Testis (tissue), 2 donors: ENCODE measurements at regions not wholly inside any gene's neighbourhood (a gene's known extent, or its start where the extent isn't known, plus 50 kb on each side); places are given as distances from the start of the nearest gene placed in this dataset.

Experiments
- DNase-seq: peaks from one replicate; pipeline ENCODE4 v3.0.0-alpha.2; 2019
- H3K27ac ChIP-seq, 2 donors: fragments of 200-600 bp; sonication (generic); one replicate each; pipeline ENCODE4 v1.5.1; 2019
- H3K27me3 ChIP-seq: fragments of 200-600 bp; sonication (generic); one replicate; pipeline ENCODE4 v1.5.1; 2019
- H3K36me3 ChIP-seq: fragments of 200-600 bp; sonication (generic); one replicate; pipeline ENCODE4 v1.5.1; 2017; ENCODE audit warnings: low read depth; ENCODE audit errors: missing control alignments
- H3K4me1 ChIP-seq: fragments of 200-600 bp; sonication (generic); one replicate; pipeline ENCODE4 v1.5.1; 2019
- H3K4me3 ChIP-seq, 2 donors: fragments of 200-600 bp; sonication (generic); one replicate each; pipeline ENCODE4 v1.5.1; 2017 to 2019
- H3K9me3 ChIP-seq: fragments of 200-600 bp; sonication (generic); one replicate; pipeline ENCODE4 v1.5.1; 2017
- POLR2A ChIP-seq: fragments of 450-650 bp; IDR thresholded peaks from one replicate; pipeline ENCODE4 v1.6.1; 2017; ENCODE audit warnings: antibody characterized with exemption, mild to moderate bottlenecking, moderate library complexity
- WGBS, 2 donors: methylation state at CpG; one replicate each; pipeline ENCODE4 v1.1.5; 2018; 5-methylcytosine and 5-hydroxymethylcytosine counted together
- intact Hi-C: fragments of 100-400 bp; cut with DNase I; formaldehyde crosslinking; loops from one replicate; pipeline ENCODE4 v1.15.1; 2023; ENCODE audit warnings: low total_unique reads
- TF ChIP-seq, protein P1 (sequence below), 3 experiments: fragments of 450-650 bp in 2 of 3; fragments of 200-600 bp in 1 of 3; sonication (generic) in 1 of 3; IDR thresholded peaks; one replicate each; pipeline ENCODE4 v1.5.1; 2016 to 2019; ENCODE audit warnings: antibody characterized with exemption in 3 of 3, mild to moderate bottlenecking in 2 of 3, moderate library complexity in 1 of 3

DNA sequence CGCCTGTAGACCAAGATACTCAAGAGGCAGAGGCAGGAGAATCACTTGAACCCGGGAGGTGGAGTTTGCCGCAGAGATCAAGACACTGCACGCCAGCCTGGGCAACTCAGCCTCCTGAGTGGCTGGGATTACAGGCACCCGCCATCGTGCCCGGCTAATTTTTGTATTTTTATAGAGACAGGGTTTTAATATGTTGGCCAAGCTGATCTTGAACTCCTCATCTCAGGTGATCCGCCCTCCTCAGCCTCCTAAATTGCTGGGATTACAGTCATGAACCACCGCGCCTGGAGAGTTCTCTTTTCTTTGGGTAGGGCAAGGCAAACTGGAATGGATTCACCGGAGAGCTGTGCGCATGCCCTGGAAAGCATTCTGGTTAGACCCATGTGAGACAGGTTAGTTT is 179.3 kb upstream of the ALG10B start:
- Histone ChIP-seq H3K36me3 (no peaks in the 10 kb centered on the region), H3K27me3 (no peaks in the 10 kb centered on the region), H3K4me1 (peaks cover 4% of the 10 kb centered on the region), H3K27ac (no peak overlapping the region), H3K4me3 (peak overlapping the region in 1 of 2 donors; percentile 26), H3K9me3 (no peaks in the 10 kb centered on the region)
- 68 to 87% methylated on average over 12 of the region's 12 CpGs for WGBS, 2 donors
- no peak for TF ChIP-seq POLR2A
- TF ChIP-seq, protein P1, sequence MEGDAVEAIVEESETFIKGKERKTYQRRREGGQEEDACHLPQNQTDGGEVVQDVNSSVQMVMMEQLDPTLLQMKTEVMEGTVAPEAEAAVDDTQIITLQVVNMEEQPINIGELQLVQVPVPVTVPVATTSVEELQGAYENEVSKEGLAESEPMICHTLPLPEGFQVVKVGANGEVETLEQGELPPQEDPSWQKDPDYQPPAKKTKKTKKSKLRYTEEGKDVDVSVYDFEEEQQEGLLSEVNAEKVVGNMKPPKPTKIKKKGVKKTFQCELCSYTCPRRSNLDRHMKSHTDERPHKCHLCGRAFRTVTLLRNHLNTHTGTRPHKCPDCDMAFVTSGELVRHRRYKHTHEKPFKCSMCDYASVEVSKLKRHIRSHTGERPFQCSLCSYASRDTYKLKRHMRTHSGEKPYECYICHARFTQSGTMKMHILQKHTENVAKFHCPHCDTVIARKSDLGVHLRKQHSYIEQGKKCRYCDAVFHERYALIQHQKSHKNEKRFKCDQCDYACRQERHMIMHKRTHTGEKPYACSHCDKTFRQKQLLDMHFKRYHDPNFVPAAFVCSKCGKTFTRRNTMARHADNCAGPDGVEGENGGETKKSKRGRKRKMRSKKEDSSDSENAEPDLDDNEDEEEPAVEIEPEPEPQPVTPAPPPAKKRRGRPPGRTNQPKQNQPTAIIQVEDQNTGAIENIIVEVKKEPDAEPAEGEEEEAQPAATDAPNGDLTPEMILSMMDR (IDR thresholded peaks at IDR 0.05), result no peak
- intact Hi-C loops, result no loop called here
- DNase-seq, result no peak

DNA sequence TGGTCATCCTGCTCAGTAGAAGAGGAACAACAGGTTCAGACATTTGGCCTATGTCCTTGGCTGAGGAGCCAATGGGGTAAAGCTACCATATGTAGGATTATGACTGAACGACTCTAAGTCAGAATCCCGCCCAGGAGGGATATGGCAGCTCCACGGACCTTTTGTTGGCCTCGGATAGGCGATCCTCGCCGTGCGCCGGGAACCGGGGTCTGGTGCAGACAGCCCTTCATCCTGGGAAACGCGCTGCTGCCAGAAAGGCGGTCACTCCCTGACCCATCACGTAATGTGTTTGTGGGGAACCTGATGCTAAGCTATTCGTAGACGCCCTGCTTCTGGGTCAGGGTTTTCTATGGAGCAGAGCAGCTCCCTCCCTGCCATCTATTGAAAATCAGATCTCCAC is 178.9 kb upstream of the ALG10B start:
- Histone ChIP-seq H3K36me3 (no peaks in the 10 kb centered on the region), H3K4me1 (peaks cover 4% of the 10 kb centered on the region), H3K9me3 (no peaks in the 10 kb centered on the region), H3K27me3 (no peaks in the 10 kb centered on the region), H3K4me3 (peak overlapping the region in 1 of 2 donors; percentile 26), H3K27ac (no peak overlapping the region)
- DNase-seq, result no peak
- TF ChIP-seq POLR2A, result no peak
- 38 to 58% methylated on average over 14 to 15 of the region's 16 CpGs for WGBS, 2 donors
- intact Hi-C loops, result no loop called here

DNA sequence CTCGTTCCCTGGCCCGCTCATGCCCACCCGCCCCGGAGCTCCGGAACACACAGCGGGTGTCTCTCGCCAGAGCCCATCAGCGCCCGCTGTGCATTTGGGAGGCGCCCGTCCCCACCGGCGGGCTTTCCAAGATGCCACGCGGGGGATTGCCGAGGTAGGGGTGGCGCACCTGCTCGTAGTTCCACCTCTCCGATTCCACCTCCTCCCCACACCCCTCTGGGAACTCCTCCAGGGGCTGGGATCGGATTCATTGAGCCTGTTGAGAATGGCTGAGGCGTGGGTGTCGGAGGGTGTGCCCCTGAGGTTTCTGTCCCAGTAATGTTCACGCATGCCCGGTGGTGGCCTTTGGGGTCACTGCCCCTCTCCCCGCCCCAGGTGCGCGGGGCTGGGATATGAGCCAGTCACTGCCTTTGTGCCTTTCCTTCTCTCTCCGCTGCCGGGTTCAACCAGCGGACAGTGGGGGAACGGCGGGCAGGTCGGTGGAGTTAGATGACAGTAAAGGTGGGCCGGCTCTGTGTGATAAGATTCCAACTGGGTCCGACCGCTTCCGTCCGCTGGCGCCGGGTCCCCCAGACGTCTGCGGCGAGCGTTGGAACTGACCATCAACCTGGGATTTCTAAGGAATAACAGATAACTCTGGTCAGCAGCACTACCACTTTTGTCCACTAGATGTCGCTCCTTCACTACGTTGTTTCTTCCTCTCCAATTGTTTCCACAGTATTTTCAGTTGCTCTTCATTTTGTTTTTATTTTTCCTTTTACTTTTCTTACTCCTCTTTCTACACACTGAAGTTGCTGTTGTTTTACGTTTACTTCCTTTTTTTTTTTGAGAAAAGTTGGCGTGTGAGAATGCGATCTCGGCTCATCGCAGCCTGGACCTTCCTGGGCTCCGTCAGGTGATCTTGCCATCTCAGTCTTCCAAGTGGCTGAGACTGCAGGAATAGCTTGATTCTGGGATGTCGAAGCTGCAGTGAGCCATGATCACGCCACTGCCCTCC is 178.1 kb upstream of the ALG10B start:
- DNase-seq, result peak; percentile 92
- TF ChIP-seq, protein P1 (IDR thresholded peaks at IDR 0.05), result peak; percentile 95 to 99 (median 96)
- no peak for TF ChIP-seq POLR2A
- intact Hi-C loops, result no loop called here
- Histone ChIP-seq H3K36me3 (no peaks in the 10 kb centered on the region), H3K27ac (no peak overlapping the region), H3K4me3 (peak overlapping the region; percentile 26 to 32), H3K9me3 (no peaks in the 10 kb centered on the region), H3K27me3 (no peaks in the 10 kb centered on the region), H3K4me1 (peaks cover 4% of the 10 kb centered on the region)
- 5 to 9% methylated on average over 44 to 49 of the region's 54 CpGs for WGBS, 2 donors

DNA sequence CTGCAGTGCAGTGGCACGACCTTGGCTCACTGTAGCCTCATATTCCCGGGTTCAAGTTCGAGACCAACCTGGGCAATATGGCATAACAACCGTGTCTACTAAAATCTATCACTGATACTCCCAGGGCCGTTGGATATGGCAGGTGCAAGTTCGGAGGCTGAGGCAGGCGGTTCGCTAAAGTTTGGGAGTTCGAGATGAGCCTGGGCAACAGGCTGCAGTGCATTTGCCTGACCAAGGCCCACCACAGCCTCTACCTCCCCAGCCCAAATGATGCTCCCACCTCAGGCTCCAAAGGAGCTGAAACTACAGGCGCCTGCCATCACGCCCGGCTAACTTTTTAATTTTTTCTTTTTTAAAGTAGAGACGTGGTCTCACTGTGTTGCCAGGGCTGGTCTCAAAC is 177.1 kb upstream of the ALG10B start:
- DNase-seq, result no peak
- intact Hi-C loops, result no loop called here
- Histone ChIP-seq H3K36me3 (no peaks in the 10 kb centered on the region), H3K9me3 (no peaks in the 10 kb centered on the region), H3K4me3 (no peak overlapping the region), H3K4me1 (peaks cover 4% of the 10 kb centered on the region), H3K27ac (no peak overlapping the region), H3K27me3 (no peaks in the 10 kb centered on the region)
- WGBS, 2 donors, result 52 to 72% methylated on average over 13 of the region's 13 CpGs
- no peak for TF ChIP-seq POLR2A
- TF ChIP-seq, protein P1 (IDR thresholded peaks at IDR 0.05), result no peak

DNA sequence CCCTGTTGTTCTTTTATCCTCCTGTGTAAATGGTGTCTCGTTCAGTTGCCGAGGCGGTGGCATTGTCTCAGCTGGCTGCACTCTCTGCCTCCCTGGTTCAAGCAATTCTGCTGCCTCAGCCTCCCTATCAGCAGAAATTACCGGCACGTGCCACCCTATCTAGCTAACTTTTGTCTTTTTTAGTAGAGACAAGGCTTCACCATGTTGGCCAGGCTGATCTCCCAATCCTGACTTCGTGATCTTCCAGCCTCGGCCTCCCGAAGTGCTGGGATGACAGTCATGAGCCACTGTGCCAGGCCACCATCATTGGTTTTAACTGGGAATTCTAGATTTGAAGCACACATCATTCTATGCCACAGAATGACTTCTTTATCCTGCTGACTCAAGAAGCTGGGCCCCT is 175.3 kb upstream of the ALG10B start:
- 89 to 90% methylated on average over 8 of the region's 8 CpGs for WGBS, 2 donors
- TF ChIP-seq, protein P1 (IDR thresholded peaks at IDR 0.05), result no peak
- TF ChIP-seq POLR2A, result no peak

More for the DNA sequence above, 175.3 kb upstream of the ALG10B start:
- no peak overlapping the region for H3K27ac ChIP-seq
- H3K27me3 ChIP-seq, result no peaks in the 10 kb centered on the region
- no peaks in the 10 kb centered on the region for H3K9me3 ChIP-seq
- H3K4me1 ChIP-seq, result peaks cover 4% of the 10 kb centered on the region
- no peak for DNase-seq
- no peak overlapping the region for H3K4me3 ChIP-seq
- H3K36me3 ChIP-seq, result no peaks in the 10 kb centered on the region
- intact Hi-C loops, result loop anchor here (10.0 kb wide), 1 partner anchor 174 kb away; the partner anchor contains the start of gene ALG10B
